ENCODE measurements at regions not wholly inside any gene's neighbourhood (a gene's known extent, or its start where the extent isn't known, plus 50 kb on each side); places are given as distances from the start of the nearest gene placed in this dataset.
"Not testable (repeated sequence)": the region's sequence is repeated elsewhere in the genome, so short reads cannot be mapped to it uniquely, and the experiment has no call there.

DNA sequence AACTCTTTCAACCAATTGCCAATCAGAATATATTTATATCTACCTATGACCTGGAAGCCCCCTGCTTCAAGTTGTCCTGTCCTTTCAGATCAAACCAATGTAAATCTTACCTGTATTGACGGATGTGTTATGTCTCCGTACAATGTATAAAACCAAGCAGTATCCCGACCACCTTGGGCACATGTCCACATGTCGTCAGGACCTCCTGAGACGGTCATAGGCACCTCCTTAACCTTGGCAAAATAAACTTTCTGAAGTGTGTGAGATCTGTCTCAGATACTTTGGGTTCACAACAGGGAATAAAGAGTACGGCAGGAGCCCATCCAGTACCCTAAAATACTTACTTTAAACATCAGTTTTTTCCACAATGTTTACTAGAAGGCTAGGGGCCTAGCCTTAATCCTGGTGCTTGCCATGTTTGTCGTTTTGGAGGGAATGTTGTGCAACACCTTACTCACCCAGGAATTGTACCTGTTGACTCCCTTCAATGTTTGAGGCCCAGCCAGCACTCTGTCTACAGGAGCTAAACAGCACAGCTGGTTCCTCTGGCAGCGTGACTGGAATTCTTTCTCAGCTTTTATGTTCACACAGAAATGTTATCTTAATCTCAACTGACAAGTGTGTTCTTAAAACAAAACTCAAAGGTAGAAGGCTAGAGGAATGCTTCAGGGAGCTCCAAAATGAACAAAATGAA is 90.8 kb upstream of the USP25 start:
- Histone ChIP-seq H3K27me3 (replicated peaks; ENCODE audit: insufficient read depth) (no peaks in the 10 kb centered on the region), H3K9me3 (ENCODE audit: low read depth) (no peaks in the 10 kb centered on the region), H3K4me2 (ENCODE audit: unreplicated experiment) (no peak overlapping the region), H3K4me1 (ENCODE audit: insufficient read depth) (no peaks in the 10 kb centered on the region), H3K9me2 (ENCODE audit: insufficient read depth) (no peaks in the 10 kb centered on the region), H2AFZ (no peak overlapping the region), H3K4me3 (no peak overlapping the region), H3K36me3 (ENCODE audit: low read depth) (no peaks in the 10 kb centered on the region), H3F3A (ENCODE audit: insufficient read depth) (no peaks in the 10 kb centered on the region), H3K79me2 (ENCODE audit: insufficient read depth) (no peaks in the 10 kb centered on the region), H4K20me1 (ENCODE audit: insufficient read depth) (no peaks in the 10 kb centered on the region), H3K9ac (no peak overlapping the region), H3K27ac (no peak overlapping the region)
- no peak for DNase-seq
- TF ChIP-seq EZH2phosphoT487 (IDR thresholded peaks at IDR 0.05; ENCODE audit: insufficient read depth, low read depth) (no peak), EZH2 (IDR thresholded peaks at IDR 0.05; ENCODE audit: insufficient read depth, poor library complexity, severe bottlenecking) (no peak)
- in situ Hi-C loops (cut with MboI) = no loop called here
- 78 to 80% methylated on average over 8 of the region's 8 CpGs for WGBS, 2 experiments (ENCODE audit: low coverage in 1 of 2, low lambda C conversion rate in 2 of 2, missing lambda C conversion rate in 2 of 2)

DNA sequence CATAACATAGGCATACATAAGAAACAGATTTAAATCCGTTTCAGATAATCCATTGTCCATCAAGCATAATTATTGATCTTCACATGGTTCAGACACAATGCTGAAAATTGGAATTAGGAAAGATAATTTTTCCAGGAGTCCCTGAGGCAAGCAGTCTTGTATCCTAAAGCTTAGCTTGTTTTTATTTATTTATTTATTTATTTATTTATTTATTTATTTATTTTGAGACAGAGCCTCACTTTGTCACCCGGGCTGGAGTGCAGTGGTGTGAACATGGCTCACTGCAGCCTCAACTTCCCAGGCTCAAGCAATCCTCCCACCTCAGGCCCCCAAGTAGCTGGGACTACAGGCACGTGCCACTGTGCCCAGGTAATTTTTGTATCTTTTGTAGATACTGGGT is 89.7 kb upstream of the USP25 start:
- H4K20me1 ChIP-seq (ENCODE audit: insufficient read depth); DNase-seq; H3K27ac ChIP-seq; H2AFZ ChIP-seq; H3K9ac ChIP-seq; H3K4me3 ChIP-seq; H3K4me2 ChIP-seq (ENCODE audit: unreplicated experiment); H3K9me3 ChIP-seq (ENCODE audit: low read depth); H3K36me3 ChIP-seq (ENCODE audit: low read depth); H3K27me3 ChIP-seq (replicated peaks; ENCODE audit: insufficient read depth); H3F3A ChIP-seq (ENCODE audit: insufficient read depth); H3K4me1 ChIP-seq (ENCODE audit: insufficient read depth); H3K79me2 ChIP-seq (ENCODE audit: insufficient read depth); H3K9me2 ChIP-seq (ENCODE audit: insufficient read depth); in situ Hi-C loops (cut with MboI): not testable (repeated sequence)
- WGBS, 2 experiments (ENCODE audit: low coverage in 1 of 2, low lambda C conversion rate in 2 of 2, missing lambda C conversion rate in 2 of 2) = 59 to 75% methylated on average over 3 of the region's 3 CpGs

DNA sequence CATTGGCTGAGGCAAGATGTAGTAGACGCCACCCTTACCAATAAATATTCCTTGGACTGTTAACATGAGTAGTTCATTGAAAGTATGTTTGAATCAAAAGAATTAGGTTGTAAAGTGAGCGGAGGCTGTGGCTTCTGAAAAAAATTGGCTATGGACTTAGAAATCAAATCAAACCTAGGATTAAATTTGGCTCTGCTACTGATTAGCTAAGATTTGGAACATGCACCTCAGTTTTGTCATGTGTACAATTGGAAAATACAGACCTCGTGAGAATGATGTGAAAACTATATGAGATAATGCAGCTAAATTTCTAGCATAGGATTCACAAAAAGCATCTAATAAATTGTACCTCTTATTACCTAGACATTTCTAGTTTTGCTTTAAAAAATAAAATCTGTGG is 85.3 kb upstream of the USP25 start:
- Histone ChIP-seq H2AFZ (no peak overlapping the region), H3K27me3 (replicated peaks; ENCODE audit: insufficient read depth) (no peaks in the 10 kb centered on the region), H3K36me3 (ENCODE audit: low read depth) (no peaks in the 10 kb centered on the region), H3K9me2 (ENCODE audit: insufficient read depth) (no peaks in the 10 kb centered on the region), H3K4me1 (ENCODE audit: insufficient read depth) (no peaks in the 10 kb centered on the region), H3K79me2 (ENCODE audit: insufficient read depth) (no peaks in the 10 kb centered on the region), H3K4me3 (no peak overlapping the region), H3K27ac (no peak overlapping the region), H4K20me1 (ENCODE audit: insufficient read depth) (no peaks in the 10 kb centered on the region), H3K9me3 (ENCODE audit: low read depth) (no peaks in the 10 kb centered on the region), H3K9ac (no peak overlapping the region), H3F3A (ENCODE audit: insufficient read depth) (no peaks in the 10 kb centered on the region), H3K4me2 (ENCODE audit: unreplicated experiment) (no peak overlapping the region)
- in situ Hi-C loops (cut with MboI) = no loop called here
- WGBS, 2 experiments (ENCODE audit: low coverage in 1 of 2, low lambda C conversion rate in 2 of 2, missing lambda C conversion rate in 2 of 2) = 39 to 55% methylated on average over 3 of the region's 3 CpGs
- DNase-seq = no peak
- TF ChIP-seq EZH2phosphoT487 (IDR thresholded peaks at IDR 0.05; ENCODE audit: insufficient read depth, low read depth) (no peak), EZH2 (IDR thresholded peaks at IDR 0.05; ENCODE audit: insufficient read depth, poor library complexity, severe bottlenecking) (no peak)

DNA sequence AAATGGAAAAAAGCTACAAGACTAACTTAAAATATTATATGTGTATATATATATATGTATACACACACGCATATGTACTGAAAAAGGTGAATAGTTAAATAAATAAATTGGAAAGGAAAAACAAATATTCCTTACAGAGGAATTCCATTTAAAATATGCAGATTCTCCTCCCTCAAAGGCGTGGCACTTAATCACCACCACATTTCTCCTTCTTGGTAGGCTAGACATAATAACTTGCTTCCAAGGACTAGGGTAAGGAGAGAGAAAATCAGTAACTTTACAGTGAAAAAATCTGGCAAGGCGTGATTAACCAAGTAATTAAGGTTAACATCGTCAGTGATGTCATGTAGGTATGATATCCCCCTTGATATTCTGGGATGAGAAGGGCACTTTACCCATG is 84.0 kb upstream of the USP25 start:
- no peaks in the 10 kb centered on the region for H3K79me2 ChIP-seq (ENCODE audit: insufficient read depth)
- H3K9me2 ChIP-seq (ENCODE audit: insufficient read depth) = no peaks in the 10 kb centered on the region
- no peaks in the 10 kb centered on the region for H4K20me1 ChIP-seq (ENCODE audit: insufficient read depth)
- H3K4me2 ChIP-seq (ENCODE audit: unreplicated experiment) = no peak overlapping the region
- in situ Hi-C loops (cut with MboI) = no loop called here
- H3K9ac ChIP-seq = no peak overlapping the region
- no peak for DNase-seq
- no peak overlapping the region for H3K4me3 ChIP-seq
- H2AFZ ChIP-seq = no peak overlapping the region
- H3K27ac ChIP-seq = no peak overlapping the region
- no peaks in the 10 kb centered on the region for H3F3A ChIP-seq (ENCODE audit: insufficient read depth)
- no peaks in the 10 kb centered on the region for H3K36me3 ChIP-seq (ENCODE audit: low read depth)
- no peaks in the 10 kb centered on the region for H3K4me1 ChIP-seq (ENCODE audit: insufficient read depth)
- TF ChIP-seq EZH2 (IDR thresholded peaks at IDR 0.05; ENCODE audit: insufficient read depth, poor library complexity, severe bottlenecking) (no peak), EZH2phosphoT487 (IDR thresholded peaks at IDR 0.05; ENCODE audit: insufficient read depth, low read depth) (no peak)
- WGBS, 2 experiments (ENCODE audit: low coverage in 1 of 2, low lambda C conversion rate in 2 of 2, missing lambda C conversion rate in 2 of 2) = 17 to 25% methylated on average over 4 of the region's 4 CpGs
- no peaks in the 10 kb centered on the region for H3K27me3 ChIP-seq (replicated peaks; ENCODE audit: insufficient read depth)
- no peaks in the 10 kb centered on the region for H3K9me3 ChIP-seq (ENCODE audit: low read depth)

DNA sequence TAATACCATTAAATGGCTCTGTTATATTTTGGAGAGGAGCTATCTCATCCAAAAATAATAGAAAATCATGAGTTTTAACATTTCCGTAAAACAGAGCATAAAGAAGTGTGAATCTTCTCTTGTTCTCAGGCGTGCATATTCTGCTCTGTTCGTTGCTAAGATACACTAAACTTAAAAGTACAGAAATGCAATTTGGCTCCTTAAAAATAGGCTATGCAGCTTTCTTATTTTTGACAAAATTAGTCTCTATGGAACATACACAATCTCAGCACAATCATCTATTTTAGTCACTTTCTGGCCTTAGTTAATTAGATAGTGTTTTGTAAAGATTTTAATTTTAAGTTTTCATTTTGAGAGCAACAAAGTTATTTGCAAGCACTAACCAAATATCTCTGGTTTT is 79.0 kb upstream of the USP25 start:
- 69 to 76% methylated on average over 3 of the region's 3 CpGs for WGBS, 2 experiments (ENCODE audit: low coverage in 1 of 2, low lambda C conversion rate in 2 of 2, missing lambda C conversion rate in 2 of 2)
- TF ChIP-seq EZH2phosphoT487 (IDR thresholded peaks at IDR 0.05; ENCODE audit: insufficient read depth, low read depth) (no peak), EZH2 (IDR thresholded peaks at IDR 0.05; ENCODE audit: insufficient read depth, poor library complexity, severe bottlenecking) (no peak)

More for the DNA sequence above, 79.0 kb upstream of the USP25 start:
- Histone ChIP-seq H2AFZ (no peak overlapping the region), H3K36me3 (ENCODE audit: low read depth) (no peaks in the 10 kb centered on the region), H3F3A (ENCODE audit: insufficient read depth) (no peaks in the 10 kb centered on the region), H3K9me2 (ENCODE audit: insufficient read depth) (no peaks in the 10 kb centered on the region), H3K27me3 (replicated peaks; ENCODE audit: insufficient read depth) (no peaks in the 10 kb centered on the region), H3K9ac (no peak overlapping the region), H3K4me1 (ENCODE audit: insufficient read depth) (no peaks in the 10 kb centered on the region), H3K4me2 (ENCODE audit: unreplicated experiment) (no peak overlapping the region), H3K79me2 (ENCODE audit: insufficient read depth) (no peaks in the 10 kb centered on the region), H3K9me3 (ENCODE audit: low read depth) (no peaks in the 10 kb centered on the region), H4K20me1 (ENCODE audit: insufficient read depth) (no peaks in the 10 kb centered on the region), H3K27ac (no peak overlapping the region), H3K4me3 (no peak overlapping the region)
- in situ Hi-C loops (cut with MboI) = no loop called here
- DNase-seq = no peak
